ENCODE measurements at regions not wholly inside any gene's neighbourhood (a gene's known extent, or its start where the extent isn't known, plus 50 kb on each side); places are given as distances from the start of the nearest gene placed in this dataset.

- no peak for TF ChIP-seq CTCF (IDR thresholded peaks at IDR 0.05)
- no peak for TF ChIP-seq POLR2A (IDR thresholded peaks at IDR 0.05)
Observed at GRCh38 chr18:52150050-52150449, 189.9 kb upstream of the DCC start.

All from ovary (tissue), 3 donors.